GM18499 (cell line): ENCODE measurements at regions not wholly inside any gene's neighbourhood (a gene's known extent, or its start where the extent isn't known, plus 50 kb on each side); places are given as distances from the start of the nearest gene placed in this dataset.

ENCODE experiments used
- ATAC-seq: cut with Tn5 transposase; IDR thresholded peaks from one replicate; pipeline ENCODE4 v1.9.1; 2021; ENCODE audit warnings: moderate number of reproducible peaks; ENCODE audit not compliant: insufficient read depth, unreplicated experiment

GRCh38 chr4:82043081-82043808 lies 330.5 kb downstream of the HNRNPD start:
- ATAC-seq: no peak

- ATAC-seq: no peak
Observed at GRCh38 chr4:82042042-82042441, 331.7 kb downstream of the HNRNPD start.

GRCh38 chr4:82038936-82039335 lies 334.9 kb downstream of the HNRNPD start:
- ATAC-seq: no peak

- ATAC-seq: no peak
Observed at GRCh38 chr4:82036181-82036580, 337.6 kb downstream of the HNRNPD start.

DNA sequence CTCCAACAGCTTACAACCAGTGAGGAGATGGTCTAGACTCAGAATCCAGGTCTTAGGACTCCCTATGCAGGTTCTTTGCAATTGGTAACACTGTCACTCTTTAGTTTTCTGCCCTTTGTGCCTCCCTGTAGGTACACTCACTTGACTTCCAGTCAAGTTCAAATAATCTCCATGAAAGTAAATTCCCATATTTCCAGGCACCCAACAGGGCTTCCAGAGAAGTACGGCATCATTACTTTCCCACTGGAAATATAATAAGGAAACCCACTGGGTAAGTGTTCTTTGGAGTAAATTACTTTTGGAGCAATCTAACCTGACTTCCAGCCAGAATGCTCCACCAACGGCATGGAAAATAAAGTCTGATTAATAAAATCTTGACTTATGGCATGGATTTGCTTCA lies 338.9 kb downstream of the HNRNPD start:
- ATAC-seq: no peak

DNA sequence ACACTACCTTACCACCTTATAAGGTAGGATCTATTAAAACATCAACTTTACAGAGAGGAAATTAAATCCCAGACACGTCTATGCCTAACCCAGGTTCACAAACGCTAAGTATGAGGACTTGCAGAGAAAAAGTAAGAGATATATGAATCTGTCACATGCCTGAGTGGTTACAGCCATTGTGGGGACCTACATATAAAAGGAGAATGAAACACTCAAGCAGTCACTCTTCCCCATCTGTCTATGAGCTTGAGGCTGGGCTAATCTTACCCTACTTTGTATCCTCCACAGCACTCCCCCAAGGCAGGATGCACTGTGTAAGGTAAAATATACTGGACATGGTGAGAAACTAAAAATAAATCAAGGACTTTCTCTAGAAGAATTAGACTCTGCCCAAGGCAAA lies 339.9 kb downstream of the HNRNPD start:
- ATAC-seq: no peak

GRCh38 chr4:82031376-82031927 lies 342.3 kb downstream of the HNRNPD start:
- ATAC-seq: no peak

DNA sequence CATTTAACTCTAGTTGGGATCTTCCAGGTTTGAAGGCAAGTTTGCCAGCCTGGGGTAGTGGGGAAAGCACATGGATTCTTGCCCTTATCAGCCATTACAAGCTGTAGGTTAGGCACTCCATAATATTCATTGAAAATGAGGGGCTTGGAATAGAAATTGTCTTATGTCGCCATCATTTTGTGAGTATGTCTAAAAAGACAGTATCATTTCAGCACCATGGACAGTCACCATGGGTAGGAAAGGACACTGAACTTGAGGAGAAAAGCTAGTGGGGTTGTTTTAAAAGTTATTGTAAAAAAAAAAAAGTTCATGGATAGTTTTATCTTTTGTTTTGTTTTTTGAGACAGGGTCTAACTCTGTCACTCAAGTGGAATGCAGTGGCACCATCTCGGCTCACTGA lies 356.1 kb downstream of the HNRNPD start:
- no peak for ATAC-seq

GRCh38 chr4:82005158-82005557 lies 368.6 kb downstream of the HNRNPD start:
- no peak for ATAC-seq

GRCh38 chr4:81997313-81997712 lies 376.5 kb downstream of the HNRNPD start:
- no peak for ATAC-seq

DNA sequence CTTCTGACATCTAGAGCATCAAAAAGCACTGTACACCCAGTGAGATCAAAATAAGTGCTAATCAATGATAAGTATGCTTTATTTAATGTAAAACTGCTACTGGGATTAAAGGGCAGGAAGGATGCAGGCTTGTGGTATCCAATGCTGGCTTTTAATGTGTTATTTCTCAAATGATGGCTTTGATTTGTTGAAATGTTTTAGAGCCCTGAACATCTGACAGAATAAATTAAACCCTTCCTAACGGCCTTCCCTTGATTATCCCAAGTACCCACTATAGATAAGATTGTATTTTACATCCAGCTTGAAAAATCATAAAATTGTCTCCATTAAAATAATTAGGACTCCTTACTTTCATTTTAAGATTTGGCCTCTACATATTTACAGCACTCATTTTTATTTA lies 382.9 kb downstream of the HNRNPD start:
- ATAC-seq: no peak

GRCh38 chr4:81990211-81990610 lies 383.6 kb downstream of the HNRNPD start:
- no peak for ATAC-seq

- no peak for ATAC-seq
Observed at GRCh38 chr4:81989202-81989601, 384.6 kb downstream of the HNRNPD start.

- no peak for ATAC-seq
Observed at GRCh38 chr4:81988178-81988577, 385.6 kb downstream of the HNRNPD start.

GRCh38 chr4:81984746-81985145 lies 389.0 kb downstream of the HNRNPD start:
- no peak for ATAC-seq

- no peak for ATAC-seq
Observed at GRCh38 chr4:81982846-81983540, 390.8 kb downstream of the HNRNPD start.

- ATAC-seq: no peak
Observed at GRCh38 chr4:81981218-81981617, 392.6 kb downstream of the HNRNPD start.

- no peak for ATAC-seq
Observed at GRCh38 chr4:81974523-81974922, 399.3 kb downstream of the HNRNPD start.

GRCh38 chr4:81971637-81972381 lies 402.0 kb downstream of the HNRNPD start:
- no peak for ATAC-seq

- ATAC-seq: no peak
Observed at GRCh38 chr4:81971061-81971460, 402.7 kb downstream of the HNRNPD start.

DNA sequence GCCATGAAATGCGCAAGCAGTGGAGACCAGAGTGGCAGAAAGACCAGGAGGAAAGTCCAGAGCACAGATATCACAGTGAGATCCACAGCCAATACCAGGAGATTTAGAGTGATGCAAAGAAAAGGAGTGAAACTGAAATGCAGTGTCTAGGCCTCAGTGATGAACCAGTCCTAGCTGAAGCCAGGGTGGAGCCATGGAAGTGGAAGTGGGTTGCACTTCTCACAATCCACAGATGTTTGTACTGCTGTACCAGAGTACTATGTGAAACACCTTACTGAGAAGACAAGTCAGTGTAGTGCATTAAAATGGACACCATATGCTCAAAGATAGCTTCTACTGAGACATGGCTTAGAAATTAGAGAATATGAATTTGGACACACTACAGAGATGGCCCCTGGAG lies 403.3 kb downstream of the HNRNPD start:
- no peak for ATAC-seq
